Hepatocyte (in vitro differentiated cells): ENCODE measurements at regions not wholly inside any gene's neighbourhood (a gene's known extent, or its start where the extent isn't known, plus 50 kb on each side); places are given as distances from the start of the nearest gene placed in this dataset.

Experiments used
- DNase-seq: peaks from one replicate; pipeline ENCODE4 v3.0.0-alpha.2; 2016; ENCODE audit warnings: low spot score
- H2AFZ ChIP-seq: fragments of 200-600 bp; sonication (generic); 2 replicates; pipeline ENCODE4 v1.6.0; 2016; ENCODE audit warnings: antibody characterized with exemption, mild to moderate bottlenecking
- H3K27ac ChIP-seq: fragments of 200-600 bp; sonication (generic); 2 replicates; pipeline ENCODE4 v1.5.1; 2016; ENCODE audit warnings: mild to moderate bottlenecking
- H3K27me3 ChIP-seq: fragments of 200-600 bp; sonication (generic); 2 replicates; pipeline ENCODE4 v1.6.1; 2016
- H3K36me3 ChIP-seq: fragments of 200-600 bp; sonication (generic); replicated peaks from 2 replicates; pipeline ENCODE4 v1.5.1; 2016; ENCODE audit warnings: low read depth; ENCODE audit not compliant: insufficient read depth
- H3K4me1 ChIP-seq: fragments of 200-600 bp; sonication (generic); 2 replicates; pipeline ENCODE4 v1.5.1; 2016; ENCODE audit warnings: mild to moderate bottlenecking, moderate library complexity; ENCODE audit not compliant: insufficient read depth
- H3K4me2 ChIP-seq: fragments of 200-600 bp; sonication (generic); 2 replicates; pipeline ENCODE4 v1.6.0; 2016
- H3K4me3 ChIP-seq: fragments of 200-600 bp; sonication (generic); 2 replicates; pipeline ENCODE4 v1.5.1; 2016; ENCODE audit warnings: mild to moderate bottlenecking
- H3K79me2 ChIP-seq: fragments of 200-600 bp; sonication (generic); 2 replicates; pipeline ENCODE4 v1.6.0; 2017; ENCODE audit warnings: mild to moderate bottlenecking
- H3K9me2 ChIP-seq: fragments of 200-600 bp; sonication (generic); replicated peaks from 2 replicates; pipeline ENCODE4 v1.6.0; 2017; ENCODE audit warnings: mild to moderate bottlenecking; ENCODE audit not compliant: insufficient read depth
- H3K9me3 ChIP-seq: fragments of 200-600 bp; sonication (generic); 2 replicates; pipeline ENCODE4 v1.5.1; 2016; ENCODE audit warnings: low read depth, mild to moderate bottlenecking
- H4K20me1 ChIP-seq: fragments of 200-600 bp; sonication (generic); 2 replicates; pipeline ENCODE4 v1.6.0; 2016; ENCODE audit warnings: mild to moderate bottlenecking; ENCODE audit not compliant: insufficient read depth, poor library complexity, severe bottlenecking
- EZH2 ChIP-seq: fragments of 200-600 bp; sonication (generic); IDR thresholded peaks from 2 replicates; pipeline ENCODE4 v1.6.1; 2016; ENCODE audit warnings: antibody characterized with exemption, mild to moderate bottlenecking, borderline replicate concordance
- EZH2phosphoT487 ChIP-seq: fragments of 200-600 bp; sonication (generic); IDR thresholded peaks from one replicate; pipeline ENCODE4 v1.6.1; 2018; ENCODE audit warnings: antibody characterized with exemption, mild to moderate bottlenecking, low read depth, moderate library complexity; ENCODE audit not compliant: unreplicated experiment, severe bottlenecking
- WGBS: methylation state at CpG from one replicate; pipeline ENCODE4 v1.1.6; 2016; ENCODE audit warnings: low lambda C conversion rate; ENCODE audit errors: missing lambda C conversion rate; 5-methylcytosine and 5-hydroxymethylcytosine counted together
- TF ChIP-seq, protein P1 (sequence below): fragments of 200-600 bp; sonication (generic); IDR thresholded peaks from 2 replicates; pipeline ENCODE4 v1.5.1; 2016; ENCODE audit warnings: antibody characterized with exemption, mild to moderate bottlenecking; ENCODE audit not compliant: poor library complexity

DNA sequence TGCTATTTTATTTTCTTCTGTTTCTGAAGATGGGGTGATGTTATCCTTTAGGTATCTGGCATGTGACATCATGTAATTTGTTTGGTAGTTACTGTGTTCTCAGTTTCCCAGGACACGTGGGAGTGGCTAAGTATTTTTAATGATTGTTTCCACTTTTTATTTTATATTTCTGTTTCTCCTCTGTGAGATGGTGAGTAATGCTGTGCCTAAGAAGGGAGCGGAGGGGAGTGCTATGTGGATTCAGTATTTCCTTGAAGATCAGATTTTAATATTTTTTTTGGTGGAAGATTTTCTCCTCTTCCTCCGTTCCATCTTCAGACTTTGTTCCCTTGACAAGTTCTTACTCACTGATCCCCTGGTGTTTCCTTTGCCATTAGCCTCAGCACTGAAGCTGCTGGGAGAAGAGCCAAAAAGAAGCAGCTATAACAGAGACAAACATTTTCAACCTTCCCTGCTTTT, 180.0 kb upstream of the MMADHC start:
- Histone ChIP-seq H3K36me3 (no peaks in the 10 kb centered on the region), H4K20me1 (no peaks in the 10 kb centered on the region), H3K9me2 (no peaks in the 10 kb centered on the region), H2AFZ (no peak overlapping the region), H3K27me3 (no peaks in the 10 kb centered on the region), H3K4me2 (peak overlapping the region; percentile 20), H3K27ac (peak overlapping the region; percentile 19), H3K9me3 (no peaks in the 10 kb centered on the region), H3K4me3 (no peak overlapping the region), H3K79me2 (no peaks in the 10 kb centered on the region), H3K4me1 (peaks cover 12% of the 10 kb centered on the region)
- 58% methylated on average over 3 of the region's 3 CpGs for WGBS
- DNase-seq, result no peak
- TF ChIP-seq EZH2, result no peak
- TF ChIP-seq, protein P1, sequence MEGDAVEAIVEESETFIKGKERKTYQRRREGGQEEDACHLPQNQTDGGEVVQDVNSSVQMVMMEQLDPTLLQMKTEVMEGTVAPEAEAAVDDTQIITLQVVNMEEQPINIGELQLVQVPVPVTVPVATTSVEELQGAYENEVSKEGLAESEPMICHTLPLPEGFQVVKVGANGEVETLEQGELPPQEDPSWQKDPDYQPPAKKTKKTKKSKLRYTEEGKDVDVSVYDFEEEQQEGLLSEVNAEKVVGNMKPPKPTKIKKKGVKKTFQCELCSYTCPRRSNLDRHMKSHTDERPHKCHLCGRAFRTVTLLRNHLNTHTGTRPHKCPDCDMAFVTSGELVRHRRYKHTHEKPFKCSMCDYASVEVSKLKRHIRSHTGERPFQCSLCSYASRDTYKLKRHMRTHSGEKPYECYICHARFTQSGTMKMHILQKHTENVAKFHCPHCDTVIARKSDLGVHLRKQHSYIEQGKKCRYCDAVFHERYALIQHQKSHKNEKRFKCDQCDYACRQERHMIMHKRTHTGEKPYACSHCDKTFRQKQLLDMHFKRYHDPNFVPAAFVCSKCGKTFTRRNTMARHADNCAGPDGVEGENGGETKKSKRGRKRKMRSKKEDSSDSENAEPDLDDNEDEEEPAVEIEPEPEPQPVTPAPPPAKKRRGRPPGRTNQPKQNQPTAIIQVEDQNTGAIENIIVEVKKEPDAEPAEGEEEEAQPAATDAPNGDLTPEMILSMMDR, result no peak
- no peak for TF ChIP-seq EZH2phosphoT487

- Histone ChIP-seq H3K27ac (no peak overlapping the region), H3K4me3 (no peak overlapping the region), H3K9me2 (no peaks in the 10 kb centered on the region), H4K20me1 (no peaks in the 10 kb centered on the region), H3K79me2 (no peaks in the 10 kb centered on the region), H2AFZ (no peak overlapping the region), H3K36me3 (no peaks in the 10 kb centered on the region), H3K4me1 (peaks cover 12% of the 10 kb centered on the region), H3K27me3 (no peaks in the 10 kb centered on the region), H3K9me3 (no peaks in the 10 kb centered on the region), H3K4me2 (no peak overlapping the region)
- TF ChIP-seq EZH2 (no peak), EZH2phosphoT487 (no peak)
- TF ChIP-seq, protein P1, result no peak
- DNase-seq, result no peak
Observed at GRCh38 chr2:149766339-149766738, 178.8 kb upstream of the MMADHC start.

DNA sequence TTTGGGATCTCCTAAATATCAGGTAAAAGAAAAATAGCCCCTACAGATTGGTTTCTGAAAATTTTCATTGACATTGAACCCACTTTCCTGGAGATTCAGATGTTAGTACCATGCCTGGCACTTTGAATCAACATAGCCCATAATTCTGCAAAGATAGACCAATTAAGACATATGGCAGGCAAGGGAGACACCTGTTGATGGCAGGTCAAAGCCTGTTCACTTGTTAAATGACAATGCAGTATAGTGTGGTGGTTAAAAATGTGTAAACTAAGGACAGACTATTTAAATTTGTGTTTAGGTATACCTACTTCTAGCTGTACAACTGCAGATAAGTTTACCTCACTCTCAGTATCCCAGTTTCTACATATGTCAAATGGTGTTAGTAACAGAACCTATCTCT, 178.1 kb upstream of the MMADHC start:
- Histone ChIP-seq H3K27me3 (no peaks in the 10 kb centered on the region), H3K4me2 (no peak overlapping the region), H3K79me2 (no peaks in the 10 kb centered on the region), H3K27ac (no peak overlapping the region), H3K36me3 (no peaks in the 10 kb centered on the region), H3K4me3 (no peak overlapping the region), H3K9me3 (no peaks in the 10 kb centered on the region), H3K4me1 (peaks cover 12% of the 10 kb centered on the region), H4K20me1 (no peaks in the 10 kb centered on the region), H3K9me2 (no peaks in the 10 kb centered on the region), H2AFZ (no peak overlapping the region)
- TF ChIP-seq, protein P1, result no peak
- TF ChIP-seq EZH2phosphoT487 (no peak), EZH2 (no peak)
- DNase-seq, result no peak

DNA sequence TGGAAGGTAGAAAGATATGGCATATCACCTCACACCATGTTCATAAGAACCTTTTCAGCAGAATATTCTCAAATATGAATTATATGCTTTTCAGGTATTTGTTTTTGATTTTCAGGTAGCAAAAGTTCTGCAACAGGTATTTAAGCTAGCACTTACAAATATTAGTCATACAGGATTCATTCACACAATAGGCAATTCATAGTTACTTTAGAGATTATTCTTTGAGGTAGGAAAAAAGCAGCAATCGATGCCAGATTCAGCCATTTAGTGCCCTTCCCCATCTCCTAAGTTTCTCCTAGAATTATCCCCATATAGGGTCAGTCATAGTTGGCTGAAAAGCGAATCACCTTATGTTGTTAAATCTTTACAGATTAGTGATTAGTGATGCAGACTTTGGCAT, 177.4 kb upstream of the MMADHC start:
- Histone ChIP-seq H3K79me2 (no peaks in the 10 kb centered on the region), H3K27ac (no peak overlapping the region), H3K9me2 (no peaks in the 10 kb centered on the region), H2AFZ (no peak overlapping the region), H3K4me3 (no peak overlapping the region), H3K27me3 (no peaks in the 10 kb centered on the region), H4K20me1 (no peaks in the 10 kb centered on the region), H3K4me1 (peaks cover 12% of the 10 kb centered on the region), H3K4me2 (no peak overlapping the region), H3K36me3 (no peaks in the 10 kb centered on the region), H3K9me3 (no peaks in the 10 kb centered on the region)
- DNase-seq, result no peak
- WGBS, result 85% methylated on average over 2 of the region's 2 CpGs
- TF ChIP-seq, protein P1, result no peak
- TF ChIP-seq EZH2, result no peak
- TF ChIP-seq EZH2phosphoT487, result no peak
